ENCODE measurements at regions not wholly inside any gene's neighbourhood (a gene's known extent, or its start where the extent isn't known, plus 50 kb on each side); places are given as distances from the start of the nearest gene placed in this dataset.

GRCh38 chr21:22223385-22223784 is 1225.2 kb downstream of the NCAM2 start:
- Histone ChIP-seq H3K27me3 (no peaks in the 10 kb centered on the region), H3K36me3 (no peaks in the 10 kb centered on the region), H3K9me3 (peaks cover 0 to 3% (median 0%) of the 10 kb centered on the region in 4 donors), H3K4me3 (no peak overlapping the region), H3K4me1 (no peaks in the 10 kb centered on the region), H3K27ac (no peak overlapping the region)
- no peak for TF ChIP-seq CTCF (IDR thresholded peaks at IDR 0.05)
- no peak for TF ChIP-seq POLR2A (IDR thresholded peaks at IDR 0.05)
- no peak for DNase-seq

GRCh38 chr21:22224261-22224660 is 1226.1 kb downstream of the NCAM2 start:
- Histone ChIP-seq H3K36me3 (no peaks in the 10 kb centered on the region), H3K4me3 (no peak overlapping the region), H3K4me1 (no peaks in the 10 kb centered on the region), H3K27me3 (no peaks in the 10 kb centered on the region), H3K27ac (no peak overlapping the region), H3K9me3 (peaks cover 0 to 3% (median 0%) of the 10 kb centered on the region in 4 donors)
- DNase-seq: no peak
- TF ChIP-seq POLR2A (IDR thresholded peaks at IDR 0.05) (no peak), CTCF (IDR thresholded peaks at IDR 0.05) (no peak)

GRCh38 chr21:22225299-22225698 is 1227.1 kb downstream of the NCAM2 start:
- Histone ChIP-seq H3K4me3 (no peak overlapping the region), H3K27me3 (no peaks in the 10 kb centered on the region), H3K27ac (no peak overlapping the region), H3K4me1 (no peaks in the 10 kb centered on the region), H3K36me3 (no peaks in the 10 kb centered on the region), H3K9me3 (peaks cover 0 to 3% (median 0%) of the 10 kb centered on the region in 4 donors)
- TF ChIP-seq POLR2A (IDR thresholded peaks at IDR 0.05): no peak
- no peak for TF ChIP-seq CTCF (IDR thresholded peaks at IDR 0.05)
- no peak for DNase-seq

GRCh38 chr21:22231013-22231412 is 1232.8 kb downstream of the NCAM2 start:
- TF ChIP-seq CTCF (IDR thresholded peaks at IDR 0.05) (no peak), POLR2A (IDR thresholded peaks at IDR 0.05) (no peak)
- Histone ChIP-seq H3K27ac (no peak overlapping the region), H3K4me3 (no peak overlapping the region), H3K36me3 (no peaks in the 10 kb centered on the region), H3K4me1 (no peaks in the 10 kb centered on the region), H3K9me3 (no peaks in the 10 kb centered on the region), H3K27me3 (no peaks in the 10 kb centered on the region)
- no peak for DNase-seq

GRCh38 chr21:22235866-22236590 is 1237.8 kb downstream of the NCAM2 start:
- no peak overlapping the region for H3K27ac ChIP-seq
- no peaks in the 10 kb centered on the region for H3K9me3 ChIP-seq
- H3K4me3 ChIP-seq: no peak overlapping the region
- no peaks in the 10 kb centered on the region for H3K4me1 ChIP-seq
- no peaks in the 10 kb centered on the region for H3K27me3 ChIP-seq
- DNase-seq: no peak
- TF ChIP-seq CTCF (IDR thresholded peaks at IDR 0.05) (no peak), POLR2A (IDR thresholded peaks at IDR 0.05) (no peak)
- H3K36me3 ChIP-seq: no peaks in the 10 kb centered on the region

Measured in Peyer's patch (tissue), 4 donors.